ENCODE measurements at regions not wholly inside any gene's neighbourhood (a gene's known extent, or its start where the extent isn't known, plus 50 kb on each side); places are given as distances from the start of the nearest gene placed in this dataset.

DNA sequence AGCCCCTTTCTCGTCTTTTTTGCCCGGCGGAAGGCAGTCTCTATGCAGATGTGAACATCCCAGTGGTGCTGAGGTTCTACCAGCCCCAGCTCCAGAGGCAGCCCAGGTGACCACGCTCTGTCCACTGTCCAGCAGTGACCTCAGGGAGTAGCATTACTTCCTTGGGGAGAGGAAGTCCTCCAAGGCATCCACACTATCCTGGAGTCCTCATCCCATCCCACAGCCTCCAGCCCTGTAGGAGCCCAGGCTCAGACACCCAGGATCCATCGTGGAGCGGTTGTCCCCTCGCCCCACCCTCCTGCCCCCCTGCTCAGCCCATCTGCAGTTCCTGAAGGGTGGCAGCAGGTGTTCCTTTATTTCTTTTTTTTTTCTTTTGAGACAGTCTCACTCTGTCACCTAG lies 294.5 kb upstream of the IRX4 start:
- no peak for DNase-seq

DNA sequence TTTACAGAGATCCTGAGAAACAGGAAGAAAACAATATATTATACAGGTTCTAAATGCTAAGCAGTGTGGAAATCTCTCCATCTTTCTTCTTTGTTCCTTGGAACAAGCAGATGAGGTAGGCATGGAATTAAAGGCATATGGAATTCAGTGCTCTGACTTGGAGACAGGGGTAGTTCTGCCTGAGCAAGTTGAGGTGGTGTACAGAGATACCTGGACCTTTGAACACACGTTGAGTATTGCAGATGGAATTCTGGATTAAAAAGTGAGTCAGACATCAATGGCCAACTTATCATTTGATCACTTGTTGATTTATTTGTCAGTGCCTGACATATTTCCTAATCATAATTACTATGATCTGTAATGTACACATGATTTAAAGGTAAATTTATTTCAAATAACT lies 293.9 kb upstream of the IRX4 start:
- no peak for DNase-seq

DNA sequence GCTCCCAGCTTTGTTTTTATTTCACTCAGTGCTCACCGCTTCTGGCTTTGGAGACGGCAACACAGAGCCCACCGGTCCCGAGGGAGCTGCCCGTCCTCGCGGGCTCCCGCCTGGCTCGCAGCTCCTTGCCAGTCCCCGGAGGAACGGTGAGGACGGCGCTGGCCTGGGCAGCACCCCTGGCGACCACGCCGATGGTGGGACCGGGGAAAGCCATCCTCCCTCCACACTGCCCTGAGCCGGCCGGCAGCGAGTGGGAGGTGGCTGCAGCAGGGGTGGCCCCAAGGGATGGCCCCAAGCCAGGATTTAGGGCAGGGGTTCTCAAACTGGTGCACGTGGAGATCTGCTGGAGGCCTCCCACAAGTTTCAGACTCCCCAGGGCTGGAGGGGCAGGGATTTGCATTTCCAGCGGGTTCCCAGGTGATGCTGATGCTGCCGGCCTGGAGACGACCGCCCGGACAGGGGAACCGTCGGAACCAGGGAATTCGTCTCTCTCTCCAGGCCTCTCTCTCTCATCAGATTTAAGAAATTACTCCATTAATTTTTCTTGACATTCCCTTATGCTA lies 293.2 kb upstream of the IRX4 start:
- DNase-seq = no peak

DNA sequence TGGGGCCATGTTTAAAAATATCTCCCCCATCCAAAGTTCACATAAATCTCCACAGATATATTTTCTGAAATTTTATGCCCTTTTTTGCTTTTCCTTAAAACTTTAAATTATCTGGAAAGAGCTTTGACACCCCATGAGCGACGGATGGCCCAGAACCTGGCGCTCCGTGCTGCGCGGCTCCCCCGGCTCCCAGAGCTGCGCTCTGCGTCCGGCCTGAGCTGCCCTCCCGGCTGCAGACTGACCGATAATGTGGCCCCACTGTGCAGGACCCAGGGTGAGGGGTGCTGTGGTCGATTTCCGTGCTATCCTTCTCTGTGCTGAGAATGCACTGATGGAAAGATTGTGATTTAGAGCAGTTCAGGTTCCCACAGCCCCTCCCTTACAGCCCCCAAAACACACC lies 292.3 kb upstream of the IRX4 start:
- no peak for DNase-seq

DNA sequence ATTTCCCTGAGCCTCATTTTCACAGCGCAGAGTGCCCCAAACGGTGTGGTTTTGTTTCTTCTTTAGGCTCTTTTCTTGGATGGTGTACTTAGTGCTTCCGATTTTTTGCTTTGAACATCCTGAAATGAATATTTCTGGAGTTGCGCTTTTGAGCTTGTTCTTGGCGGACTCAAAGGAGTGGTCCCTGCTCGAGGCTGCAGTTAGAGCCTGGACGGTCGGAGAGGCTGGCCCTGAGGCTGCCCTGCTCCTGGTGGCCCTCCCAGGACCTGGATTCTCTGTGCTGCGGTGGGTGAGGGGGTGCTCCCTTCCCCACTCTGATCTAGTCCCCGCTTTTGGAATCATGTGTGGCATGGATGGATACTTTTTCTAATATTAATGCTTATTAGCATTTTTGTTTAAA lies 291.8 kb upstream of the IRX4 start:
- no peak for DNase-seq

DNA sequence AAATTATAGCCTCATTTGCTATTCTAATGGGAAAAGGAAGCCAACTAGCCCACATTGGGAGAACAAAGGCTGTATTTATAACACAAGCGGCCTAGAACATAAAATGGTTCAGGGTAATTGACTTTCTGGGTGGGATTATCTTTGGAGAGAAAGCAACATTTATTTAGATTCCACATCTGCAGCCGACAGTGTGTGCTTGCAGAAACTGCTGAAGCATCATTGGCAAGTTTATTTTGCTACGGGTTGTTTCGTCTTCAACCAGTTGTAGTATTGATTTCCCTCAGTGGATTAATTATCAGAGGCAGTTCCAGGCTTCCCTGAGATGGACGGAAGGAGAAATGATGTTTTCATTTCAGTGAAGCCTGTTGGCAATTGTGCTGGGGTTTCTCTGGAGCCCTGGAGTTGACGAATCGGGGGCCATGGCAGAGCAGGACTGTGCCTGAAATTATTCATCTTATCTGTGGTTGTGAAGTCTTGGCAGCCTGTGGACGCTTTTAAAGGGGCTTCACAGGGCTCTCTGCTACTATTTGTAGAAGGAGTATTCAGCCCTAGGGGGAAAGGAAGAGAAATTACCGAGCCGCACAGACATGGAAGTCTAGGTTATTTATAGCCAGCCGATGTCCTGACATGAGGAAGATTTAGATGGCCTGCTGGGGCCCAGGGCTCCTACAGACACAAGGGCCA lies 290.6 kb upstream of the IRX4 start:
- no peak for DNase-seq

DNA sequence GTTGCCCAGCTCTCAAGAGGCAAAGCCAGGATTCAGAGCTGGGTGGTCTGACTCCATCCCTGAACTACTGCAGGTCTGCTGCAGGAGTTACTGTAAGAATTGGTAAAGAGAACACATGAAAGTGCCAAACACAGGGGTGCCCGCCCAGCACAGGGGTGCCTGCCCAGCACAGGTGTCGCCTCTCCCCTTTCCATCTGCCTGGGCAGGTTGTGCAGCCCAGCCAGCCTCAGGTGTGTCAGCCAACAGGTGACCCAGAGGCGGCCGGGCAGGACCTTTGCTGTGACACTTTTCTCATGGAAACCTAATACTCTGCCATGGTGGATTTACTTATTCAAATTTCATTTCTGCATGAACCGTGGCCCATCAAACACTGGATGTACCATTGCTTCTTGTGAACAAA lies 289.7 kb upstream of the IRX4 start:
- no peak for DNase-seq

DNA sequence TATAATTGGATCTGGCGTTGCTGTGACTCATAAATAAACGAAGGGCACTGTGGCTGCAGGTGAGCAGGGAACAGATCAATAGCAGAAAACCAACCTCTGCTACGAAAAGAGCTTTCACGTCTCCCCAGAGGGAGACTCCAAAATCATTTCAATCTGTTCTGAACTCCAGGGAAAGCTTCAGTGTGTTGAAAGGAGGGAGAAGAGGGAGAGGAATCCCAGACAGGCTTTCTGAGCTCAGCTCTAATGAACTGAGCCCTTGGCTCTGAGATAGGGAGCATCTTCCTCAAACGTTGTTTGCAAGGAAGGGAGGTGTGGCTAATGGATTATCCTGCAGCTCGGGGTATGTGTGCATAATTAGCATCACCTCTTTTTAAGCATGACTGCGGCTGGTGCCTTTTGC lies 288.0 kb upstream of the IRX4 start:
- DNase-seq = no peak

DNA sequence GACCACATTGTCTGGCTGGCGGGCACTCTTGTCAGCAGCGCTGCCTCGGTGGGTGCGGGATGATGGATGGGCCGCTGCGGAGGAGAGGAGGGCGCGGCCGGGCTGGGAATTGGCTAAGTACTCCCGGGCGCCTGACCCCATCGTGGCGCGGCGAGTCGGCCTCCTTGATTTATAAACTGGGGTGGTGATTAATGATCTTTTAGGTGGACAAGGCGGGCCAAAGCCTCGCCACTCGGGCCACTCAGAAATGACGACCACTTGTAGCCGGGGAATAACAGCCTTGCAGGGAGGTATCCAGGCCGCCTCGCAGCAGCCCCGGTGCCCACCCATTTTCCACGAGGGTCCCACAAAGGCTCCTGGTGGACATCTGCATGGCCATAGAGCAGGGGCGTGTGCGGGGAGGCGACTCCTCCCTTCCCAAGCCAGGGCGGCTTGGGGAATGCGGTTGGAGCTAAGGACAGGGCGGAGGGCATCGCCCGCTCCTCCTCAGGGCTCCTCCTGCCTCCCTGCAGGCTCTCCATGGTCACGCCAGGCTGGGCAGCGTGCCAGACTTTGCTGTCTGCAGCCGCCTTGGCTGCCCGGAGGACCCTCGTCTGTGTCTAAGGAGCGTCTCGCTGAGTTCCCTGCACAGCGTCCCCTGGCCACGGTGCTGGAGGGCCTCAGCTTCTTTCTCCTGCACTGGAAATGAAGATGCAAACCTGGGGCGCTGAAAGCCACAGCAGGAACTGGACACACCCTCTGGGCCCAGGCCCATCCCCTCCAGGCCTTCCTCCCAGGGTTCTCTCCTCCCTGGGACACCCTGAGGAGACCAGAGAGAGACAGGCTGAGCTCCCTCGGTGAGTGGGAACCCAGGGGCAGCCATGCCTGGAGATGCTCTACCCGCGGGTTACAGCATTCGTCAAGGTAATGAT lies 287.4 kb upstream of the IRX4 start:
- DNase-seq = no peak

DNA sequence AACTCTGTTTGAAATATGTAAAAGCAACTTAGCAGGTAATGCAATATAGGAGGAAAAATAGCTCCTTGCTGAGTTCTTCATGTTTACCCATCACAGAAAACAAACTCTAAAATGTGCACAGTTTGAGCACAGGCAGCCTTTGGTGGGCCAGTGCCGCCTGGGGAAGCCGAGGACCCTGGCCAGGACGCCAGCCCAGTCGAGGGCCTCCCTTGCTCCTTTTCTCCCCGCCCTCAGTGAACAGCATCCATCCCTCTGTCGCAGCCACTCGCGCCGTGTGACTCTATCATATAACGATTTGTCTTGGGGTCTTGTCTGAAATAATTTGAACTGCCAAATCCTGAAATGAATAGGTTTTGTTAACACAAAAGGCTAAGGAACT lies 286.7 kb upstream of the IRX4 start:
- DNase-seq = no peak

DNA sequence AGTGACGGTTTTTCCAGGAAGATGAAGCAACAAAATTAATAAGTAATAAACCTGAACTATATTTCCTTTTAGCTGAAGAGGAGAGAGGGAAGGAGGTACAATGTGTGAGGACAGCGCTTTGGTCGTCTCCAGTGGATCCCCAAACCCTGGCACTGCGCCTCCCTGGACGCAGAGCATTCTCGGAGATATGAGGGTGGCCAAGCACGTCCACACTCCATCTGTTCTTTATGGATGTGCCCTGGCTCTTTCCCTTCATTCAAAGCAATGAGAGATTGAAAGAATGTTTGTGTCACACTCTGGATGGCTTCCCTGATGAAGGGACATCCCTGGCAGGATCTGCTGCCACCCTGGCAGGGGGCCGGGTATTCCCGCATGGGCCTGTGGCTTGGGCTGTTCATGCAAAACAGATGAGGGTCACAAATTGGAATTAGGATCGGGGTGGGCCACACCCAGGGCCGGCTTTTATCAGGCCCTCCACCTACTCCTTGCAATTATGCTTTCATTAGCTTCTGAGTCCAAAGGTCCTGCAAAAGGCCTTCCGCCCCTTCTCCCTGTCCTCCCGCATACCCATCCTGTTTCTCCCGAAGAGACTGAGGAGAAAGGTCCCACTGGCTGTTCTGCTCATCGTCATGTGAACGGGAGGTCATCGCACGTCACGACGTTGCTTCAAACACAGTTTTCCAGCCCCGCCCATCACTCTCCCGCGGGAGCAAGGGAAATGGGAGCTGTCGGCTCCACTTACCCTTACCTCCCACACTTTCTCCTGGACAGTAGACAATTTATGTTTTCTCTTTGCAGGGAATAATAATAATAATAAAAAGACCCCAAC lies 286.1 kb upstream of the IRX4 start:
- no peak for DNase-seq

DNA sequence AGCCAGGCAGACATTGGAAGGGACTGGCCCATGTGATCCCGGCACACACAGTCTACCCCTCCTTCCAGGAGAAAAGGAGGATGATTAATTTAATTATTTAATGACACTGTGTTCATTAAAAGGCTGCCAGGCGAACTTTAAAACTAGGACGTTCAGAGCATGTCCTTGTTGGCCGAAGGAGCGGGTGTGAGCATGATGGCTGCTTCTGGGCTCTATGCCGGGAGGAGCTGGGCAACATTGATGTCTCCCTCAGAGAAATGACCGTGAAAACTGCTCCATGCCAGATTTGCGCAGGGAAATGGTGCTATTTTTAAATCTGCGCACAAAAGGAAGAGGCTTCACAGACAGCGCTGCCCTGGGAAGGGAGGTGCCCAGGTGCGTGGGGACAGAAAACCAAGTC lies 284.9 kb upstream of the IRX4 start:
- DNase-seq = no peak

DNA sequence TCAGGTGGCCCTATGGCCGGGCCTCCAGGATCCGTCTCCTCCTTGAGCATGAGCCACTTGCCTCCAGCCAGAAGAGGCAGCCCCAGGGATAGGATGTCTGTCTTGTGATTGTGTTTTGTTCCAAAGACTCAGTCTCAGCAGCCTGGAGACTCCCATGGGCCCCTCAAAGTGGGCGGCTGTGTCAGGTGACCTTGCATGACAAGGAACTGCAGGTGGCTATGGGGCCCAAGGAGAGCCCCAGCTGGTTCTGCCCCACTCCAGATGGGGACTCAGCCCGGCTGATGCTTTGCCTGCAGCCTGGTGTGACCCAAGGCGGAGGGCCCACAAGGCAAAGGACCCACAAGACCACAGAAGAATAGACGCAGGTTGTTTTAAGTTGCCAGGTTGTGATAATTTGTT lies 284.3 kb upstream of the IRX4 start:
- no peak for DNase-seq

DNA sequence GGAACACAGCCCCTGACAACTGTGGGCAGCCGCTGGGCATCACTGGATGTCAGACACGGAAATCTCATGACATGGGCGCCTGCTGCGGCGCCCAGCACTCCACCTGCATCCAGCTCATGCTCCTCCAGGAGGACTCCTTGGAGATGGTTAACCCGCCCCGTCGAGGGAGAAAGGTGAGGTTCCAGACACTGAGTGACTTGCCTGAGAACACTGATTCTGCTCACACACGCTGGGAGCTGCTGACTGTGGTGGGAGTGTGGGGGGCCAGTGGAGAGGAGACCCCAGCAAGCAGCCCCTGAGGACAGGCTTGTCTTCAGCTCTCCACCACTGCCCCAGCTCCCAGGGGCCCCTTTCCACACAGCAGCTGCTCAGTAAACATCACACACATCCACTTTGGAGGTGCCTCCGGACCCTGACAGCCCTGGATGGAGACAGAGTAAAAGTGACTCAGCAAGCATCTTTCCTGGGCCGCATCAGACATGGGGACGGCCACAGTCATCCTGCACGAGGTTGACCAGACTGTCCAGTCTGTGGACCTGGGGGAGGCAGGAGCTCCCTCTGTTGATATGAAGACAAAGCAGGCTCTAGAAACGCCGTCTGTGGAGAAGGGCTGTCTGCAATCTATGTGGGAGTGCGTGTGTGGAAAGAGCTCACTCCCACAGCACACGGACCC lies 283.7 kb upstream of the IRX4 start:
- no peak for DNase-seq

DNA sequence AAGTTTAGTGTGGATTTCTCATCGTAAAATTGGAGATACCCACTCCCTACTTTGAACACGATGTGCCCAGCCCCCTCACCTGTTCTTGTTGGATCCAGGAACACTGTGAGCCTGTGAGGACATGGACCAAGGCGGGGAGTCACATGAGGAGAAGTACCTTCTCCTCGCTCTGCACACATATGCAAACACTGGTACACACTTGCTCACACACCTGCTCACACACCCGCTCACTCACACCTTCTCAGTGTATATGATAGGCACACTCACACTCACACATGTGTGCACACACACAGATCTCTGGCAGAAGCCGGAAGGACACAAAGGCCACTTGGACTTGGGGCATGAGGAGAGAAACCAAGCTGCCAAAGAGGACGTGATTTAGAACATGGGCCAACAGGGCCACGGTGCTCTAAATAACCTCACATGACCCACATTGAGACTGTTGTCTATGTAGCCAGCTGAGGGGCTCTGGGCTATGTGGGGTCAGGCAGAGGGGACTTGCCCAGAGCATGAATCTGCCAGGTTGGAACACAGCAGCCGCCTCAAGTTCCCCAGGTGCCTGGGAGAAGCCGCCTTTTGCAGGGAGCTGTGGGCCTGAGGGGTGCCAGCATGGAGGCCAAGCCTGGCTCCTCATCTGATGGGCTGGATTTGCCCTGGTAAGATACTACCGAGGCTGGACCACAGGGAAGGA lies 283.0 kb upstream of the IRX4 start:
- no peak for DNase-seq

DNA sequence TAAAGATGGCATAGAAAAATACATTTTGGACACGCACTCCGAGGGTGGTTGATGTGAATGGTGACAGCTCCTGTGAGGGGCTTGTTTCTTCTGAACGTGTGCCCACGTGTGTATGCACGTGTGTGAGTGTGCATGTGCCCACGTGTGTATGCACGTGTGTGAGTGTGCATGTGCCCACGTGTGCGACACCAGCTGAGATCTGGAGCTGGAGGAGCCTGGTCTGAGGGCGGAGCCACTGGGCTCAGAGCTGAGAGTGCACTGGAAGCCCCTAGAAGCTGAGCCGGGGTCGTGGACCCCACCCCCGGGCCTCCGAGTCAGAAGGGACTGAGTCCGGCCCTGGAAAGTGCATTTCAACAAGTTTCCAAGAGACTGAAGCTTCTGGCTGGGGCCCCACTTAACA lies 282.5 kb upstream of the IRX4 start:
- no peak for DNase-seq

DNA sequence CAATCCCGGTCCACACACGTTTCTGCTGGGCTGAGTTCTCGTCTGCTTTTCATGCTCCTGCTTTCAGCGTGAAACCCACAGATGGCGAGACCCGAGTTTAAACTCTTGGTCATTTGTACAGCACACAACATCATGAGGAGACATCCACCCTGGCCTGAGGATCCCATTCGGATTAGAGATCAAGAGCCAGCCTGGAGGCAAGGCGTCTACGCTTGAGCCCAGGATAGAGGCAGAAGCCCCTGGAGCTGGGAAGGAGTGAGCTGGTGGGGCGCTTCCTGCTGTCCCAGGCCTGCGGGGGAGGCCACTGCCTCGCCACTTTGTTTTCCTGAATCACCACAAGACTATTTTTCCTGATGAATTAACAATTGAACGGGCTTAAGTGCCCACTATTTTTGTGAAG lies 281.9 kb upstream of the IRX4 start:
- no peak for DNase-seq

DNA sequence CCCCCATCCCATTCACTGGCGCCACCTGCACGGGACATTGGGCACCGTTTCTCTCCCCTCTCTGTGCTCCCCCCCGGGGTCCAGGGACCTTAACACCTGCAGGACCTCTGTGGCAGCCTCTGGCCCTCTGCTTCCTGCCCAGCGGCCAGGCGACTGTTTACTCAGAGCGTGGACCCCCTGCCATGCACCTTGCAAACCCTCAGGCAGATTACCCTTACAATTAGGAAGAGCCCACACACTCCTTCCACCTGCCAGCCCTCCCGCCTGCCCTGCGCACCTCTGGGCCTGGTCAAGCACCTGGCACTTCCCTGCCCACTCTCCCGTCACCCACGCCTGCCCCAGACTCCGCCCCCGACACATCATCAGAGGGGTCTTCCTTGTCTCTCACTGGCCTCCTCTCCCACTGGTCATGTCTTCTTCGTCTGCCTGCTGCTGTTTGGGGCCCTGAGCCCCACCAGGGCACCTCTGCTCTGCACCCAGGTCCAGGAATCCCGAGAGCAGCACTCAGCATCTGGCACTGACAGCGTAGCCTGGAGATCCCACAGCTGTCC lies 281.3 kb upstream of the IRX4 start:
- no peak for DNase-seq

DNA sequence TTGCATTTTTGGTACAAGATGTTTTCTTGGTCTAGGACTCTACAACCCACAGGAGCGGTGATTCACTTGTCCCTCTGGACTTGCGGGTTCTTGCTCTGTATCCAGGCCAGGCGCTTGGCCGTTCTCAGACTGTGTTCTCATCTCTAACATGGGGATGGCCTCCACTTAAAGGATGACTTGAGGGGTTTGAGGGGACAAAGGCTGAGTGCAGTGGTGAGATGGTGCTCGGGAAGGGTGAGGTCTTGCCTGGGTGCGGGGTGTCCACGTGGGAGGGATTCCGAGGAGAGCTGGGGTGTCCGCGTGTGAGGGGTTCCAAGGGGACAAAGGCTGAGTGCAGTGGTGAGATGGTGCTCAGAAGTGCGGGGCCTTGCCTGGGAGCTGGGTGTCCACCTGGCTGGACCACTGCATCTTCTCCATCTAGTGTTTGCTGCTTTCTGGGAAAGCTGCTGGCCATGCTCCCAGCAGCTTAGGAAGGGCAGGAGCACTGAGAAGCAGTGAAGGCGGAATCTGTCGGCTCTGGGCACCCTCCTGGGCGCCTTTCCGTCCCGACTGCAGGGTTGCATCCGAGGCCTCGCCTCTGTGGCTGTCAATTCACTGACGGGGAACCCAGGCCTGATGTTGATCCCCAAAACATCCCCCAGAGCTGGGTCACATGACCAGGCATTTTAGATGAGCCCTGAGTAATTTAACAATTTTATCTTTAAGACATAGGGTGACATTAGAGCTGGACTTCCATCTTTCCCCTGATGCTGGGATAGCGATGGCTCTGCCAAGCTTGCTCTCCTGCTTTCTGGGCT lies 280.5 kb upstream of the IRX4 start:
- no peak for DNase-seq

DNA sequence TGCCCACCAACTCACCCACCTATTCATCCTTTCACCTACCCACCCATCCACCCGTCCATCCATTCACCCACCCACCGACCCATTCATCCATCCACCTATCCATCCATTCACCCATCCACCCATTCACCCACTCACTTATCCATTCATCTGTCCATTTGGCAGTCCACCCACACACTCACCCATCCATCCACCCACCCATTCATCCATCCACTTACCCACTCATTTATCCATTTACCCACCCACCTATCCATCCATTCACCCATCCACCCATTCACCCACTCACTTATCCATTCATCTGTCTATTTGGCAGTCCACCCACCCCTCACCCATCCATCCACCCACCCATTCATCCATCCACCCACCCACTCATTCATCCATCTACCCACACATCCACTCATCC lies 278.1 kb upstream of the IRX4 start:
- DNase-seq = no peak

DNA sequence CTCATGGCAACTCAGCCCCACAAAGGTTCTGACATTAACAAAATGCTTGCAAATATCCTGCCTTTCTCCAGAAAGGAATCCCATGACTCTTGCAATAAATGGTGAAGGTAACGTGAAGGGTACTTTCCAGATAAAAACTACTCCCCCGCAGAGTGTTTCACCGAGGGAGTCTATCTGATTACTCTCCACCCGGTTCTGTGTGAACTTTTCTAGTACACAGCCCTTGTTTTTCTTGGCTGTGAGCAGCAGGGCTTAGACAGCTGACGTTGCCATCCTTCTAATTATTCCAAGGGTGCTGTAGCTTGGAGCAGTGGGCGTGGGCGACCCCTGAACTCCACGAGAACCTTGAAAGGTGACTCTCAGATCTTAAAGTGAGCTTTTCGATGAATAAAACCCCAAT lies 276.0 kb upstream of the IRX4 start:
- no peak for DNase-seq

Data from activated CD4-positive, CD25-positive, alpha-beta regulatory T cell treated with anti-CD3 and anti-CD28 coated beads, Interleukin-2, amount 50 U/mL, for 72 hours (primary cell).